ENCODE measurements at regions not wholly inside any gene's neighbourhood (a gene's known extent, or its start where the extent isn't known, plus 50 kb on each side); places are given as distances from the start of the nearest gene placed in this dataset.
A peak's percentile ranks its signal among the peaks of the same experiment; 100 is the strongest.

DNA sequence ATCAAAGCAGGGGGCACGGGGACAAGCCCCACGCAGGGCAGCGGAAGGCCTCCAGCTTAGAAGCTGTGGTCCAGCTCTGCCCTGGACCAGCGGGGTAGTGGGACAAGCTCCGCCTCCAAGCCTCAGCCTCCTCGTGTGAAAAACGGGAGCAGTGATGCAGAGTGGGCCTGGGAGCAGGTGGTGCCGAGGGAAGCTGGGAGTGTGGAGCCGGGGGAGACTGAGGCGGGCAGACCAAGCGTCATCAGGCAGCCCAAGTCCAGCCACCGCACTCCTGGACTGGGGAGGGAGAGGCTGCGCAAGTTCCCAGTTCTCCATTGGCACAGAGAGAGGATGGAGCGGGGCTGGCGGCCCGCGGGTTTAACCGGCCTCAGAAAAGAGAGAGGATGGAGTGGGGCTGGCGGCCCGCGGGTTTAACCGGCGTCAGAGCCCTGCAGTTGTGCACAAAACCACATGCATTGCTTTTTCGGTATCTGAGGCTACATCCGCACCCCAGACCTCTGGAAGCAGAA, 68.1 kb upstream of the PHF21B start:
- Mint-ChIP-seq H3K4me3 (no peak overlapping the region), H3K36me3 (peaks cover 3% of the 10 kb centered on the region), H3K4me1 (peaks cover 28% of the 10 kb centered on the region), H3K27me3 (ENCODE audit: insufficient read depth, low read depth) (peaks cover 16% of the 10 kb centered on the region), H3K27ac (no peak overlapping the region), H3K9me3 (peaks cover 4% of the 10 kb centered on the region)
- no peak overlapping the region for H2AFZ ChIP-seq (replicated peaks)
- no peaks in the 10 kb centered on the region for H3K79me2 ChIP-seq (ENCODE audit: low read depth)
- H3K9me3 ChIP-seq (ENCODE audit: low read depth): no peaks in the 10 kb centered on the region
- no peak overlapping the region for H3K4me3 ChIP-seq
- peaks cover 19% of the 10 kb centered on the region for H3K4me1 ChIP-seq
- H3K36me3 ChIP-seq: no peaks in the 10 kb centered on the region
- H3K27me3 ChIP-seq: no peaks in the 10 kb centered on the region
- no peak overlapping the region for H3K4me2 ChIP-seq
- H4K20me1 ChIP-seq (ENCODE audit: low read depth): no peaks in the 10 kb centered on the region
- H3K27ac ChIP-seq: no peak overlapping the region
- DNase-seq (ENCODE audit: low spot score): no peak
- TF ChIP-seq EZH2phosphoT487 (IDR thresholded peaks at IDR 0.05): no peak
- no peak for TF ChIP-seq EZH2 (IDR thresholded peaks at IDR 0.05)
- TF ChIP-seq, protein P1, sequence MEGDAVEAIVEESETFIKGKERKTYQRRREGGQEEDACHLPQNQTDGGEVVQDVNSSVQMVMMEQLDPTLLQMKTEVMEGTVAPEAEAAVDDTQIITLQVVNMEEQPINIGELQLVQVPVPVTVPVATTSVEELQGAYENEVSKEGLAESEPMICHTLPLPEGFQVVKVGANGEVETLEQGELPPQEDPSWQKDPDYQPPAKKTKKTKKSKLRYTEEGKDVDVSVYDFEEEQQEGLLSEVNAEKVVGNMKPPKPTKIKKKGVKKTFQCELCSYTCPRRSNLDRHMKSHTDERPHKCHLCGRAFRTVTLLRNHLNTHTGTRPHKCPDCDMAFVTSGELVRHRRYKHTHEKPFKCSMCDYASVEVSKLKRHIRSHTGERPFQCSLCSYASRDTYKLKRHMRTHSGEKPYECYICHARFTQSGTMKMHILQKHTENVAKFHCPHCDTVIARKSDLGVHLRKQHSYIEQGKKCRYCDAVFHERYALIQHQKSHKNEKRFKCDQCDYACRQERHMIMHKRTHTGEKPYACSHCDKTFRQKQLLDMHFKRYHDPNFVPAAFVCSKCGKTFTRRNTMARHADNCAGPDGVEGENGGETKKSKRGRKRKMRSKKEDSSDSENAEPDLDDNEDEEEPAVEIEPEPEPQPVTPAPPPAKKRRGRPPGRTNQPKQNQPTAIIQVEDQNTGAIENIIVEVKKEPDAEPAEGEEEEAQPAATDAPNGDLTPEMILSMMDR (IDR thresholded peaks at IDR 0.05): no peak
- peaks cover 22% of the 10 kb centered on the region for H3F3A ChIP-seq (ENCODE audit: low read depth)
- H3K9ac ChIP-seq: no peak overlapping the region

DNA sequence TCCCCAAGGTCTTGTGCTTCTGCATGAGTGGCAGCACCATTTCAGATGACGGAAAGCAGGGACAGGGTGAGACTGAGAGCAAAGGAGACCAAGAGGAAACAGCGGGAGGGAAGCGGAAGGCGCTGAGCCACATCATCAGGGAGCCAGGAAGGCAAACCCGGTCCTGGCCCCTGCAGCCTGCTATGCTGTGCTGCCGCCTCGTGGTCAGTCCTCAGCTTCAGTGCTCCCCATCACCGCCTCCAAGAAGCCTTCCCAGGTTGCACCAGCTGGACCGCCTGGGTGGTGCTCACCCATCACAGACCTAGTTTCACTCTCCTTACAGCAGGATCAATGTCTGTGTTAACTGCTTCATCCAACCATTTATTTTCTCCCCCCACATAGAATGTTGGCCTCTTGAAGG, 73.0 kb upstream of the PHF21B start:
- peaks cover 7% of the 10 kb centered on the region for H3K4me1 ChIP-seq
- no peaks in the 10 kb centered on the region for H3K27me3 ChIP-seq
- H3K9me3 ChIP-seq (ENCODE audit: low read depth): no peaks in the 10 kb centered on the region
- H3K27ac ChIP-seq: no peak overlapping the region
- no peak overlapping the region for H3K9ac ChIP-seq
- TF ChIP-seq EZH2 (IDR thresholded peaks at IDR 0.05): no peak
- no peak for TF ChIP-seq EZH2phosphoT487 (IDR thresholded peaks at IDR 0.05)
- TF ChIP-seq, protein P1 (IDR thresholded peaks at IDR 0.05): peak; percentile 48
- H3F3A ChIP-seq (ENCODE audit: low read depth): peaks cover 11% of the 10 kb centered on the region
- Mint-ChIP-seq H3K9me3 (peaks cover 4% of the 10 kb centered on the region), H3K27ac (no peak overlapping the region), H3K4me3 (no peak overlapping the region), H3K27me3 (ENCODE audit: insufficient read depth, low read depth) (peaks cover 17% of the 10 kb centered on the region), H3K4me1 (peaks cover 15% of the 10 kb centered on the region), H3K36me3 (peaks cover 3% of the 10 kb centered on the region)
- H4K20me1 ChIP-seq (ENCODE audit: low read depth): no peaks in the 10 kb centered on the region
- H3K4me3 ChIP-seq: no peak overlapping the region
- no peaks in the 10 kb centered on the region for H3K79me2 ChIP-seq (ENCODE audit: low read depth)
- no peaks in the 10 kb centered on the region for H3K36me3 ChIP-seq
- no peak overlapping the region for H3K4me2 ChIP-seq
- peak; percentile 52 for DNase-seq (ENCODE audit: low spot score)
- no peak overlapping the region for H2AFZ ChIP-seq (replicated peaks)

DNA sequence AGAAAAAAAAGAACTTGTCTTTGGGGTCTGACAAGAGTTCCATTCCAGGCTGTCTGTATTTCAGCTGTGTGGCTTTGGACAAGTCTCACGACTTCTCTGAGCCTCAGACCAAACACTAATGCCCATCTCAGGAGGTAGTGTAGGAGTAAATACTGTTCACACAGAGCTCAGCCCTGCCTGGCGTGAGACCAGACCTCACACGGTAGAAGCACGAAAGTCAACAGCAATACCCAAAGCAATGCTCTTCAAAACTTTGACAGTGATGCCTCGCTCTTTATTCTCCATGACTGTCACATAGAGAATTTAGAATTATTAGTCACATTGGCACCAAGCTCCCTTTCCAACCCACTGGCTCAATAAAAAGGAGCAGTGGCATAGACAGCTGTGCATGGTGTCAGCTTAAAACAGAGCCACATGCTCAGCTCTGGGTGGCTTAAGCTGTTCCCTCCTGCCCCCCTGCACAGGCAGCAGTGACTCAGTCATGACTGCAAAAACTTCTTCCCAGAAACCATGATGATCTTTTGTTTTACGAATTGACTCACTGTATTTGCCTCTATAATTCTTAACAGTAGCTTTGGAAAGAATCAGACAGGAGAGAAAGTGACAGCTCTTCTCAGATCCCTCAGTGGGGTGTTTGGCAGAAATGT, 74.0 kb upstream of the PHF21B start:
- Histone ChIP-seq H3F3A (ENCODE audit: low read depth) (peaks cover 11% of the 10 kb centered on the region), H3K4me1 (peaks cover 7% of the 10 kb centered on the region), H3K27me3 (no peaks in the 10 kb centered on the region), H3K36me3 (no peaks in the 10 kb centered on the region), H3K27ac (no peak overlapping the region), H3K9ac (no peak overlapping the region), H4K20me1 (ENCODE audit: low read depth) (no peaks in the 10 kb centered on the region), H3K9me3 (ENCODE audit: low read depth) (no peaks in the 10 kb centered on the region), H2AFZ (replicated peaks) (no peak overlapping the region), H3K4me2 (no peak overlapping the region), H3K4me3 (no peak overlapping the region), H3K79me2 (ENCODE audit: low read depth) (no peaks in the 10 kb centered on the region)
- no peak for TF ChIP-seq EZH2 (IDR thresholded peaks at IDR 0.05)
- TF ChIP-seq EZH2phosphoT487 (IDR thresholded peaks at IDR 0.05): no peak
- TF ChIP-seq, protein P1 (IDR thresholded peaks at IDR 0.05): no peak
- no peak overlapping the region for H3K4me3 Mint-ChIP-seq
- no peak for DNase-seq (ENCODE audit: low spot score)
- peaks cover 13% of the 10 kb centered on the region for H3K4me1 Mint-ChIP-seq
- H3K27ac Mint-ChIP-seq: no peak overlapping the region
- peaks cover 4% of the 10 kb centered on the region for H3K9me3 Mint-ChIP-seq
- H3K27me3 Mint-ChIP-seq (ENCODE audit: insufficient read depth, low read depth): peaks cover 17% of the 10 kb centered on the region
- H3K36me3 Mint-ChIP-seq: peaks cover 3% of the 10 kb centered on the region
